Endothelial cell (in vitro differentiated cells): ENCODE measurements at regions not wholly inside any gene's neighbourhood (a gene's known extent, or its start where the extent isn't known, plus 50 kb on each side); places are given as distances from the start of the nearest gene placed in this dataset.

Source experiments
- DNase-seq: peaks from one replicate; pipeline ENCODE4 v3.0.0; 2021; ENCODE audit warnings: low spot score
- H3K27ac Mint-ChIP-seq: one replicate; pipeline ENCODE4 v1.8.0; 2021; ENCODE audit warnings: mixed read lengths, inconsistent platforms; ENCODE audit not compliant: unreplicated experiment
- H3K27me3 Mint-ChIP-seq: one replicate; pipeline ENCODE4 v1.8.0; 2021; ENCODE audit warnings: mild to moderate bottlenecking, moderate library complexity, mixed read lengths, inconsistent platforms; ENCODE audit not compliant: unreplicated experiment
- H3K36me3 Mint-ChIP-seq: one replicate; pipeline ENCODE4 v1.8.0; 2021; ENCODE audit warnings: mild to moderate bottlenecking, low read depth, mixed read lengths, inconsistent platforms; ENCODE audit not compliant: unreplicated experiment
- H3K4me1 Mint-ChIP-seq: one replicate; pipeline ENCODE4 v1.8.0; 2021; ENCODE audit warnings: mild to moderate bottlenecking, mixed read lengths, inconsistent platforms; ENCODE audit not compliant: unreplicated experiment
- H3K4me3 Mint-ChIP-seq: one replicate; pipeline ENCODE4 v1.8.0; 2021; ENCODE audit warnings: mild to moderate bottlenecking, mixed read lengths, inconsistent platforms; ENCODE audit not compliant: unreplicated experiment
- H3K9me3 Mint-ChIP-seq: one replicate; pipeline ENCODE4 v1.8.0; 2021; ENCODE audit warnings: mixed read lengths, inconsistent platforms; ENCODE audit not compliant: unreplicated experiment
- TF ChIP-seq, protein P1 (sequence below): fragments of 200-600 bp; sonication (generic); IDR thresholded peaks from one replicate; pipeline ENCODE4 v1.5.0; 2021; ENCODE audit warnings: antibody characterized with exemption; ENCODE audit not compliant: unreplicated experiment

DNA sequence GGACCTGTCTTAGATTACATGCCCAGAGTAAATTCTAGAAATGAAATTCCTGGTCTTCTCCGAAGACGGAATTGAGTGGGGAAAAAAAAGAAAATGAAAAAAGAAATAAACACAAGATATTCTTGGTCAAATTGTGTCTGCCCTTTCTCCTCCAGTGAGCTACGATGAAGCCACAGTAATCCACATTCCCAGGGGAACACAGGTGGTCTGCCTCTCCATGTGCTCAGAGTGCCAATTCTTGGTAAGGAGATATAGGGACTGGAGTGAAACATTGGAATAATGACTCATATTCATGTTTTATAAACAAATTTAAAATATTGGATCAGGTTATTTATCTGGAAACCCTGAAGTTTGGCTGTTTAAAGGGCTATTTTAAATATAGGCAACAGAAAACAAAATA, 54.2 kb upstream of the MGST2 start:
- Mint-ChIP-seq H3K27ac (no peak overlapping the region), H3K9me3 (no peaks in the 10 kb centered on the region), H3K4me1 (peaks cover 5% of the 10 kb centered on the region), H3K4me3 (no peak overlapping the region), H3K27me3 (no peaks in the 10 kb centered on the region), H3K36me3 (no peaks in the 10 kb centered on the region)
- TF ChIP-seq, protein P1, sequence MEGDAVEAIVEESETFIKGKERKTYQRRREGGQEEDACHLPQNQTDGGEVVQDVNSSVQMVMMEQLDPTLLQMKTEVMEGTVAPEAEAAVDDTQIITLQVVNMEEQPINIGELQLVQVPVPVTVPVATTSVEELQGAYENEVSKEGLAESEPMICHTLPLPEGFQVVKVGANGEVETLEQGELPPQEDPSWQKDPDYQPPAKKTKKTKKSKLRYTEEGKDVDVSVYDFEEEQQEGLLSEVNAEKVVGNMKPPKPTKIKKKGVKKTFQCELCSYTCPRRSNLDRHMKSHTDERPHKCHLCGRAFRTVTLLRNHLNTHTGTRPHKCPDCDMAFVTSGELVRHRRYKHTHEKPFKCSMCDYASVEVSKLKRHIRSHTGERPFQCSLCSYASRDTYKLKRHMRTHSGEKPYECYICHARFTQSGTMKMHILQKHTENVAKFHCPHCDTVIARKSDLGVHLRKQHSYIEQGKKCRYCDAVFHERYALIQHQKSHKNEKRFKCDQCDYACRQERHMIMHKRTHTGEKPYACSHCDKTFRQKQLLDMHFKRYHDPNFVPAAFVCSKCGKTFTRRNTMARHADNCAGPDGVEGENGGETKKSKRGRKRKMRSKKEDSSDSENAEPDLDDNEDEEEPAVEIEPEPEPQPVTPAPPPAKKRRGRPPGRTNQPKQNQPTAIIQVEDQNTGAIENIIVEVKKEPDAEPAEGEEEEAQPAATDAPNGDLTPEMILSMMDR, result no peak
- no peak for DNase-seq

DNA sequence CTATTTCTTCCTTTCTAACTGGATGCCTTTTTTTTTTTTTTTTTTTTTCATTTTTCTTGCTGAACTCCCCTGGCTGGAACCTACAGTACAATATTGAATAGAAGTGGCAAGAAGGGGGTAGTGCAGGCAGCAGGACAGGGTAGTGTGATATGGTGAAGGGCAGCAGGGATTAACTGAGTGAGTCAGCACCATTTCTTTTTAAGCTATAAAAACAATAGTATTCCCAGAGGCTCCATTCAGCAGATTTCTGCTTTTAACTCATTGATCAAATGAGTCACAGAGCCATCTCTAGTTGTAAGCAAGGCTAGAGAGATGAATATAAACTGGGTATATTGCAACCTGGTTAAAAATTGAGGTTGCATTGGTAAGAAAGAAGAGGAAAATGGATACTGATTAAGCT, 53.6 kb upstream of the SETD7 start:
- peaks cover 13% of the 10 kb centered on the region for H3K4me1 Mint-ChIP-seq
- H3K4me3 Mint-ChIP-seq, result no peak overlapping the region
- no peaks in the 10 kb centered on the region for H3K9me3 Mint-ChIP-seq
- peaks cover 4% of the 10 kb centered on the region for H3K36me3 Mint-ChIP-seq
- TF ChIP-seq, protein P1, result no peak
- H3K27me3 Mint-ChIP-seq, result peaks cover 5% of the 10 kb centered on the region
- no peak for DNase-seq
- H3K27ac Mint-ChIP-seq, result no peak overlapping the region

DNA sequence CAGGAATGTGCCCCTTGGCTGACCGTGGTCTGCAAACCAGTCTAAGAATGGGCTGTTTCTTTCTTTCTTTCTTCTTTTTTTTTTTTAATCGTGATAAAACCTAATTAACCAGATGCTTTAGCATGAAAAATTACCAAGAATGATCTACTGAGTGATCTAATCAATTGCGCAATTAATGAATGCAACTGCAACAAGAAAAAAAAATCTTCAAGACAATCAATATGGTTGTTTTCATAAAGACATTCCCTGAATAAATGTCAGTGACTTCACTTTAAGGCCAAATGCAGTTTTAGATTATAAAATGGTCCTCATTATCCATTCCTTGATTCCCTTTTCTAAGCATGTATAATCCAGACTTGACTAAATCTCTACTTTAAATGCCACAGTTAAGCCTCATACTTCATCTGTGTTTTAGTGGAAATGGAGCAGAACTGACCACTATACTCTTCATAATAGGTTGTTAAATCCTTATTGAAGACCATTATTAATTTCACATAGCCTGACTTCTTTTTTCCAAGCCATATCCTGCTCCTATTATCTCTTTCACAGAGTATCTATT, 51.6 kb upstream of the SETD7 start:
- peaks cover 5% of the 10 kb centered on the region for H3K27me3 Mint-ChIP-seq
- peaks cover 4% of the 10 kb centered on the region for H3K36me3 Mint-ChIP-seq
- H3K4me1 Mint-ChIP-seq, result peaks cover 22% of the 10 kb centered on the region
- no peak overlapping the region for H3K27ac Mint-ChIP-seq
- no peak for DNase-seq
- no peaks in the 10 kb centered on the region for H3K9me3 Mint-ChIP-seq
- H3K4me3 Mint-ChIP-seq, result no peak overlapping the region
- TF ChIP-seq, protein P1, result no peak

DNA sequence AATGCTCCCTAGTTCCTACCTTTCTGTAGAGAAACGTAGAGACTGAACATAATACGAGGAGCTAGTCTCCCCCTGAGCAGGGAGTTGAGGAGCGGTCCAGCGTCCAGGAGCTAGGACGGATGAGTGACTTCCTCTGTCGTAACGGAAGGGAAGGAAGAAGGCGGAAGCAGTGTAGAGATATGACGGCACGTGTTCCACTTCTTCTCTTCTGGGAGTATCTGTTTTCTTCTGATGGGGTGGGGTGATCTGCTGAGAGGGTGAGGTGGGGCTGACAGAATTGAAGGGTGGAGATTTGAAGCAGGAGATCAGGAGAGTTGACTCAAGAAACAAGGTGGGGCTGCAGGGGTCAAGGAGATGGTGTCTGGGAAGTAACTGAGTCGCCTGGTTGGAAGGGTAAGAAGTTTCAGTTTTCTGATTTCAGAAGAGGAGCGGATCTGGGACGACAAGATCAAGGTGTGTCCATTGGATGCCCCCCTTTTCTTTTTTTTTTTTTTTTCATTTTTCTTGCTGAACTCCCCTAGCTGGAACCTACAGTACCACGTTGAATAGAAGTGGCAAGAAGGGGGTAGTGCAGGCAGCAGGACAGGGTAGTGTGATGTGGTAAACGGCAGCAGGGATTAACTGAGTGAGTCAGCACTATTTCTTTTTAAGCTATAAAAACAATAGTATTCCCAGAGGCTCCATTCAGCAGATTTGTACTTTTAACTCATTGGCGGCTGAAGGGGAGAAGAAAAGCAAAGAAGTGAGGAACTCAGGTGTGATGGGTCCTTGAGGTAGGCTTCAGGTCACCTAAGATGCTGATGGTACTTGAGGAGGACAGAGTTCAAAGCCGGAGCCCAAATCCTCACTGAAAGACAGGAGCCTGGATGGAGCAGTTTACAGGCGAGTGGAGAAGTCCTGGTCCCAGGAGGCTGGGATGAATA, 50.8 kb upstream of the SETD7 start:
- H3K4me3 Mint-ChIP-seq, result peak overlapping the region; percentile 2
- H3K4me1 Mint-ChIP-seq, result peaks cover 22% of the 10 kb centered on the region
- DNase-seq, result no peak
- TF ChIP-seq, protein P1, result no peak
- peak overlapping the region; percentile 28 for H3K27ac Mint-ChIP-seq
- peaks cover 4% of the 10 kb centered on the region for H3K36me3 Mint-ChIP-seq
- H3K9me3 Mint-ChIP-seq, result no peaks in the 10 kb centered on the region
- peaks cover 5% of the 10 kb centered on the region for H3K27me3 Mint-ChIP-seq

DNA sequence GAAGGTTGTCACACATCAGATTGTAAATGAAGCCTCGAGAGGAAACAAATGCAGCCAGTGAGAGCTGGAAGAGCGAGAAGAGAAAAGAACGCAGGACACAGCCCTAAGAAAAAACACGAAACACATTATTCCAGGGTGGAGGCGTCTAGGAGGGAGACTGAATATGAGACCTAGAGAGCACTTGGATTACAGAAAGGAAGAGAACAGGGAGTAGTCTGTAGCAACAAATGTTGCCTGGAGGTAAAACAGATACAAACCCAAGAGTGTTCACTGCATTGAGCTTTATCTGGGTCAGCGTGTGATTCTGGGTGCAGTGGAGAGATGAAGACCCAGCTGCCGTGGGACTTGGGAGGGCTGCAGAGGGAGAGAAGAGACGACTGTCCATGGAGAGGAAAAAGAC, 50.1 kb upstream of the SETD7 start:
- Mint-ChIP-seq H3K27me3 (peaks cover 5% of the 10 kb centered on the region), H3K9me3 (no peaks in the 10 kb centered on the region), H3K4me3 (no peak overlapping the region), H3K27ac (no peak overlapping the region), H3K36me3 (peaks cover 4% of the 10 kb centered on the region), H3K4me1 (peaks cover 22% of the 10 kb centered on the region)
- no peak for DNase-seq
- TF ChIP-seq, protein P1, result no peak
